ENCODE measurements at regions not wholly inside any gene's neighbourhood (a gene's known extent, or its start where the extent isn't known, plus 50 kb on each side); places are given as distances from the start of the nearest gene placed in this dataset.

DNA sequence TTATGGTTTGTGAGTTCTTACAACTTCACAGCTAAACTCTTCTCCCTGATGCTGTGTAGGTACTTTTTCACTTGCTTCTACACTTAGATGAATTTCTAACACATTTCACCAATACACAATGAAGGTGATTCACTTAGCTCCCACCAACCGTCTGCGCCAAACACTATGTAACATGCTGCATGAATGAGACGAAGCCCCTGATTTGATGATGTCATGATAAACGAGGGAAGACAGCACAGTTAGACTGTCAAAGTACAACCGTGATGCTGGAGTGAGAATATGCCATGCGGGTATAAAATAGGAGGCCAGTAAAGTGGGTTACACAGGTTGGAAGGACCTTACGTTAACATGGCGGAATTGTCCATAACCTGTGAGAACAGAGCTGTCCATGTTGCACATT, 100.8 kb downstream of the KCNA4 start:
- ATAC-seq (ENCODE audit: poor library complexity) (no peak), DNase-seq (no peak)
- no peaks in the 10 kb centered on the region for H3K36me3 Mint-ChIP-seq (ENCODE audit: low read depth)
- H3K4me3 Mint-ChIP-seq, result no peak overlapping the region
- Histone ChIP-seq H3K4me1 (ENCODE audit: insufficient read depth, low read length) (no peaks in the 10 kb centered on the region), H3K27me3 (ENCODE audit: control insufficient read depth in 1 of 2, insufficient read depth in 2 of 2, low read length in 2 of 2) (no peaks in the 10 kb centered on the region), H3K36me3 (ENCODE audit: insufficient read depth, low read length) (no peaks in the 10 kb centered on the region), H3K4me3 (ENCODE audit: low read length) (no peak overlapping the region), H3K27ac (ENCODE audit: low read depth in 1 of 2, low read length in 2 of 2) (no peak overlapping the region), H3K9me3 (ENCODE audit: control insufficient read depth in 1 of 2, insufficient read depth in 1 of 2, low read length in 2 of 2) (no peaks in the 10 kb centered on the region)
- POLR2A ChIA-PET, result no interaction called here
- no peak overlapping the region for H3K27ac Mint-ChIP-seq
- intact Hi-C loops (cut with DNase I, micrococcal nuclease), result no loop called here
- no peaks in the 10 kb centered on the region for H3K4me1 Mint-ChIP-seq (ENCODE audit: low read depth)
- CTCF ChIA-PET, result no interaction called here
- H3K27me3 Mint-ChIP-seq, result no peaks in the 10 kb centered on the region
- TF ChIP-seq, protein P1, sequence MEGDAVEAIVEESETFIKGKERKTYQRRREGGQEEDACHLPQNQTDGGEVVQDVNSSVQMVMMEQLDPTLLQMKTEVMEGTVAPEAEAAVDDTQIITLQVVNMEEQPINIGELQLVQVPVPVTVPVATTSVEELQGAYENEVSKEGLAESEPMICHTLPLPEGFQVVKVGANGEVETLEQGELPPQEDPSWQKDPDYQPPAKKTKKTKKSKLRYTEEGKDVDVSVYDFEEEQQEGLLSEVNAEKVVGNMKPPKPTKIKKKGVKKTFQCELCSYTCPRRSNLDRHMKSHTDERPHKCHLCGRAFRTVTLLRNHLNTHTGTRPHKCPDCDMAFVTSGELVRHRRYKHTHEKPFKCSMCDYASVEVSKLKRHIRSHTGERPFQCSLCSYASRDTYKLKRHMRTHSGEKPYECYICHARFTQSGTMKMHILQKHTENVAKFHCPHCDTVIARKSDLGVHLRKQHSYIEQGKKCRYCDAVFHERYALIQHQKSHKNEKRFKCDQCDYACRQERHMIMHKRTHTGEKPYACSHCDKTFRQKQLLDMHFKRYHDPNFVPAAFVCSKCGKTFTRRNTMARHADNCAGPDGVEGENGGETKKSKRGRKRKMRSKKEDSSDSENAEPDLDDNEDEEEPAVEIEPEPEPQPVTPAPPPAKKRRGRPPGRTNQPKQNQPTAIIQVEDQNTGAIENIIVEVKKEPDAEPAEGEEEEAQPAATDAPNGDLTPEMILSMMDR (IDR thresholded peaks at IDR 0.05), result no peak
- peaks cover 4% of the 10 kb centered on the region for H3K9me3 Mint-ChIP-seq

- ChIA-PET CTCF (no interaction called here), POLR2A (no interaction called here)
- TF ChIP-seq, protein P1 (IDR thresholded peaks at IDR 0.05), result no peak
- DNase-seq (no peak), ATAC-seq (ENCODE audit: poor library complexity) (no peak)
- intact Hi-C loops (cut with DNase I, micrococcal nuclease), result no loop called here
- Histone ChIP-seq H3K27ac (ENCODE audit: low read depth in 1 of 2, low read length in 2 of 2) (no peak overlapping the region), H3K36me3 (ENCODE audit: insufficient read depth, low read length) (no peaks in the 10 kb centered on the region), H3K27me3 (ENCODE audit: control insufficient read depth in 1 of 2, insufficient read depth in 2 of 2, low read length in 2 of 2) (no peaks in the 10 kb centered on the region), H3K4me3 (ENCODE audit: low read length) (no peak overlapping the region), H3K4me1 (ENCODE audit: insufficient read depth, low read length) (no peaks in the 10 kb centered on the region), H3K9me3 (ENCODE audit: control insufficient read depth in 1 of 2, insufficient read depth in 1 of 2, low read length in 2 of 2) (no peaks in the 10 kb centered on the region)
- Mint-ChIP-seq H3K27me3 (no peaks in the 10 kb centered on the region), H3K4me3 (no peak overlapping the region), H3K27ac (no peak overlapping the region), H3K9me3 (peaks cover 6% of the 10 kb centered on the region), H3K4me1 (ENCODE audit: low read depth) (no peaks in the 10 kb centered on the region), H3K36me3 (ENCODE audit: low read depth) (no peaks in the 10 kb centered on the region)
These were observed 102.5 kb downstream of the KCNA4 start for GRCh38 chr11:29914203-29914930.

DNA sequence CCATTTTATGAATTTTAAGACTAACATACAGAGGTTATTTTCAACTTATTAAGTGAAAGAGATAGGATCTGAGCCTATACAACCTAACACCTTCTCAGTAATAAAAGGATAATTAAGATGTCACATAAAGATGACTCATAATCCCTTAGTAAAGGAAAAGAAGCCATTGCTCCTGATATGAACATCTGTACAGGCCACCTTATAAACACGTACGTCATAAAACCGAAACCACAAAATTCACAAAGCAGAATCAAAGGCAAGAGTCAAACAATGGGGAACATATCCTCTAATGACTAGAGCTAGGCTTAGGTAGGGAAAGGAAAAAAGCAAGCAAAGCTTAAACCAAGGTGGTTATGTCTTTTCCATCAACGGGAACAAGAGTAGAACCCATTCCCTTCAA, 103.5 kb downstream of the KCNA4 start:
- Histone ChIP-seq H3K27me3 (ENCODE audit: control insufficient read depth in 1 of 2, insufficient read depth in 2 of 2, low read length in 2 of 2) (no peaks in the 10 kb centered on the region), H3K9me3 (ENCODE audit: control insufficient read depth in 1 of 2, insufficient read depth in 1 of 2, low read length in 2 of 2) (no peaks in the 10 kb centered on the region), H3K27ac (ENCODE audit: low read depth in 1 of 2, low read length in 2 of 2) (no peak overlapping the region), H3K4me1 (ENCODE audit: insufficient read depth, low read length) (no peaks in the 10 kb centered on the region), H3K4me3 (ENCODE audit: low read length) (no peak overlapping the region), H3K36me3 (ENCODE audit: insufficient read depth, low read length) (no peaks in the 10 kb centered on the region)
- TF ChIP-seq, protein P1 (IDR thresholded peaks at IDR 0.05), result no peak
- no peaks in the 10 kb centered on the region for H3K36me3 Mint-ChIP-seq (ENCODE audit: low read depth)
- H3K4me3 Mint-ChIP-seq, result no peak overlapping the region
- intact Hi-C loops (cut with DNase I, micrococcal nuclease), result no loop called here
- peaks cover 12% of the 10 kb centered on the region for H3K9me3 Mint-ChIP-seq
- ATAC-seq (ENCODE audit: poor library complexity) (no peak), DNase-seq (no peak)
- CTCF ChIA-PET, result no interaction called here
- POLR2A ChIA-PET, result no interaction called here
- no peak overlapping the region for H3K27ac Mint-ChIP-seq
- no peaks in the 10 kb centered on the region for H3K4me1 Mint-ChIP-seq (ENCODE audit: low read depth)
- H3K27me3 Mint-ChIP-seq, result no peaks in the 10 kb centered on the region

All from CD4-positive, alpha-beta T cell (primary cell).